H9 (cell line): ENCODE measurements at regions not wholly inside any gene's neighbourhood (a gene's known extent, or its start where the extent isn't known, plus 50 kb on each side); places are given as distances from the start of the nearest gene placed in this dataset.

Experiments
- DNase-seq: peaks from one replicate; pipeline ENCODE4 v3.0.0-alpha.2; 2017
- H2AFZ ChIP-seq: one replicate; pipeline ENCODE4 v1.6.1; 2013; ENCODE audit warnings: mild to moderate bottlenecking, low read length, control low read depth, moderate library complexity
- H2AK5ac ChIP-seq: 2 replicates; pipeline ENCODE4 v1.6.1; 2013; ENCODE audit warnings: low read length, control low read depth, mixed read lengths; ENCODE audit not compliant: insufficient read length
- H2BK120ac ChIP-seq: one replicate; pipeline ENCODE4 v1.6.1; 2013; ENCODE audit warnings: low read depth, mild to moderate bottlenecking, low read length, control low read depth, inconsistent platforms; ENCODE audit not compliant: poor library complexity, severe bottlenecking
- H2BK12ac ChIP-seq: 2 replicates; pipeline ENCODE4 v1.6.1; 2013; ENCODE audit warnings: low read length, control low read depth, mixed read lengths, low read depth; ENCODE audit not compliant: insufficient read length
- H2BK15ac ChIP-seq: 2 replicates; pipeline ENCODE4 v1.6.1; 2013; ENCODE audit warnings: low read depth, low read length, control low read depth
- H2BK20ac ChIP-seq: one replicate; pipeline ENCODE4 v1.6.1; 2013; ENCODE audit warnings: low read depth, mild to moderate bottlenecking, low read length, control low read depth, inconsistent platforms; ENCODE audit not compliant: poor library complexity, severe bottlenecking
- H2BK5ac ChIP-seq: 2 replicates; pipeline ENCODE4 v1.6.1; 2013; ENCODE audit warnings: low read length, control low read depth, mixed read lengths; ENCODE audit not compliant: insufficient read length
- H3K14ac ChIP-seq: 2 replicates; pipeline ENCODE4 v1.6.1; 2013; ENCODE audit warnings: low read length, control low read depth; ENCODE audit not compliant: insufficient read depth
- H3K18ac ChIP-seq: 2 replicates; pipeline ENCODE4 v1.6.1; 2013; ENCODE audit warnings: low read depth, mild to moderate bottlenecking, mixed read lengths, low read length, control low read depth; ENCODE audit not compliant: insufficient read length
- H3K23ac ChIP-seq: 2 replicates; pipeline ENCODE4 v1.6.1; 2013; ENCODE audit warnings: low read length, control low read depth, mixed read lengths, low read depth; ENCODE audit not compliant: insufficient read length
- H3K23me2 ChIP-seq: 2 replicates; pipeline ENCODE4 v1.6.1; 2013; ENCODE audit warnings: low read depth, mild to moderate bottlenecking, mixed read lengths, low read length, control low read depth; ENCODE audit not compliant: insufficient read length, poor library complexity, severe bottlenecking
- H3K27ac ChIP-seq: 2 replicates; pipeline ENCODE4 v1.5.1; 2013; ENCODE audit warnings: low read length, control low read depth, mixed read lengths, low read depth; ENCODE audit not compliant: insufficient read length
- H3K27me3 ChIP-seq: 2 replicates; pipeline ENCODE4 v1.6.1; 2013; ENCODE audit warnings: low read length, control low read depth, inconsistent platforms; ENCODE audit not compliant: insufficient read depth
- H3K4ac ChIP-seq: 2 replicates; pipeline ENCODE4 v1.6.1; 2013; ENCODE audit warnings: low read depth, mild to moderate bottlenecking, control low read depth, inconsistent platforms, low read length, moderate library complexity
- H3K4me1 ChIP-seq: 2 replicates; pipeline ENCODE4 v1.6.1; 2013; ENCODE audit warnings: low read length, control low read depth, inconsistent platforms; ENCODE audit not compliant: insufficient read depth
- H3K4me2 ChIP-seq: 2 replicates; pipeline ENCODE4 v1.6.1; 2013; ENCODE audit warnings: low read length, control low read depth, mixed read lengths; ENCODE audit not compliant: insufficient read length, insufficient read depth
- H3K56ac ChIP-seq: 2 replicates; pipeline ENCODE4 v1.6.1; 2013; ENCODE audit warnings: low read depth, mild to moderate bottlenecking, mixed read lengths, low read length, control low read depth; ENCODE audit not compliant: insufficient read length
- H3K79me1 ChIP-seq: 2 replicates; pipeline ENCODE4 v1.6.1; 2013; ENCODE audit warnings: low read depth, mild to moderate bottlenecking, moderate library complexity, low read length, control low read depth, inconsistent platforms; ENCODE audit not compliant: insufficient read depth, poor library complexity, severe bottlenecking
- H3K79me2 ChIP-seq: 2 replicates; pipeline ENCODE4 v1.6.1; 2013; ENCODE audit warnings: low read length, control low read depth, inconsistent platforms; ENCODE audit not compliant: insufficient read depth
- H3K9ac ChIP-seq: 2 replicates; pipeline ENCODE4 v1.6.1; 2013; ENCODE audit warnings: low read length, control low read depth, mixed read lengths; ENCODE audit not compliant: insufficient read length; ENCODE audit errors: extremely low read depth
- H3K9me3 ChIP-seq: one replicate; pipeline ENCODE4 v1.6.1; 2013; ENCODE audit warnings: low read depth, low read length, inconsistent platforms; ENCODE audit not compliant: control insufficient read depth
- H3T11ph ChIP-seq: one replicate; pipeline ENCODE4 v1.6.1; 2013; ENCODE audit warnings: mild to moderate bottlenecking, low read length, control low read depth, inconsistent platforms
- H4K20me1 ChIP-seq: one replicate; pipeline ENCODE4 v1.6.1; 2013; ENCODE audit not compliant: control insufficient read depth, insufficient read length, insufficient read depth
- H4K5ac ChIP-seq: 2 replicates; pipeline ENCODE4 v1.6.1; 2013; ENCODE audit warnings: low read depth, mild to moderate bottlenecking, mixed read lengths, low read length, control low read depth; ENCODE audit not compliant: insufficient read length
- H4K8ac ChIP-seq: replicated peaks from 2 replicates; pipeline ENCODE4 v1.6.1; 2013; ENCODE audit warnings: low read length, control low read depth, mixed read lengths, low read depth; ENCODE audit not compliant: insufficient read length
- H4K91ac ChIP-seq: 2 replicates; pipeline ENCODE4 v1.6.1; 2013; ENCODE audit warnings: low read depth, mild to moderate bottlenecking, moderate library complexity, mixed read lengths, low read length, control low read depth; ENCODE audit not compliant: insufficient read length
- H3K27ac Mint-ChIP-seq, 3 experiments: 2 replicates in 2 of 3; 3 replicates in 1 of 3; pipeline ENCODE4 v1.8.0; 2020 to 2021; ENCODE audit warnings: mixed read lengths in 3 of 3, mild to moderate bottlenecking in 1 of 3, moderate library complexity in 1 of 3
- H3K27me3 Mint-ChIP-seq: 2 replicates; pipeline ENCODE4 v1.8.0; 2021; ENCODE audit warnings: low read depth, mild to moderate bottlenecking, moderate library complexity, mixed read lengths
- H3K36me3 Mint-ChIP-seq, 3 experiments: 2 replicates in 2 of 3; 3 replicates in 1 of 3; pipeline ENCODE4 v1.8.0; 2020 to 2021; ENCODE audit warnings: low read depth in 3 of 3, mixed read lengths in 3 of 3; ENCODE audit not compliant: insufficient read depth in 1 of 3
- H3K4me1 Mint-ChIP-seq, 2 experiments: 2 replicates each; pipeline ENCODE4 v1.8.0; 2020; ENCODE audit warnings: mixed read lengths in 2 of 2
- H3K4me3 Mint-ChIP-seq, 2 experiments: 2 replicates in 1 of 2; 3 replicates in 1 of 2; pipeline ENCODE4 v1.8.0; 2020 to 2021; ENCODE audit warnings: mild to moderate bottlenecking in 2 of 2, mixed read lengths in 2 of 2, moderate library complexity in 1 of 2
- H3K9me3 Mint-ChIP-seq, 2 experiments: 2 replicates in 1 of 2; 3 replicates in 1 of 2; pipeline ENCODE4 v1.8.0; 2020; ENCODE audit warnings: mild to moderate bottlenecking in 2 of 2, mixed read lengths in 2 of 2, moderate library complexity in 1 of 2
- CTCF ChIP-seq: fragments of 200-600 bp; sonication (generic); conservative IDR thresholded peaks from 3 replicates; pipeline ENCODE4 v1.8.0; 2021; ENCODE audit warnings: antibody characterized with exemption, mild to moderate bottlenecking
- WGBS: extraction: QIAGEN DNeasy Blood & Tissue Kit; methylation state at CpG from one replicate; pipeline ENCODE4 v1.1.7; 2013; ENCODE audit warnings: missing lambda C conversion rate, low lambda C conversion rate, mixed read lengths; ENCODE audit not compliant: insufficient read length; ENCODE audit errors: extremely low coverage; 5-methylcytosine and 5-hydroxymethylcytosine counted together

- Histone ChIP-seq H3K27ac (no peak overlapping the region), H3K9ac (no peak overlapping the region), H3K79me2 (no peaks in the 10 kb centered on the region; the same call in 1 of the 2 replicates), H3K79me1 (no peaks in the 10 kb centered on the region), H4K91ac (no peak overlapping the region), H3K4ac (no peak overlapping the region), H2BK12ac (no peak overlapping the region), H2AK5ac (no peak overlapping the region), H3K14ac (no peak overlapping the region; the same call in 1 of the 2 replicates), H3K18ac (no peak overlapping the region), H4K5ac (no peak overlapping the region), H3T11ph (no peak overlapping the region), H3K27me3 (no peaks in the 10 kb centered on the region), H4K20me1 (no peaks in the 10 kb centered on the region), H2BK15ac (no peak overlapping the region), H4K8ac (no peak overlapping the region), H2BK120ac (no peak overlapping the region), H3K4me2 (no peak overlapping the region), H2BK5ac (no peak overlapping the region), H3K23ac (no peak overlapping the region), H3K4me1 (no peaks in the 10 kb centered on the region; the same call in 1 of the 2 replicates), H3K23me2 (no peaks in the 10 kb centered on the region), H2AFZ (no peak overlapping the region), H3K56ac (no peak overlapping the region), H2BK20ac (no peak overlapping the region), H3K9me3 (peaks cover 2% of the 10 kb centered on the region)
- Mint-ChIP-seq H3K27ac (peak overlapping the region in 1 of 3 experiments; percentile 39; a peak in 1 of 7 replicates), H3K36me3 (no peaks in the 10 kb centered on the region), H3K27me3 (peaks cover 13% of the 10 kb centered on the region), H3K9me3 (peaks cover 0 to 2% of the 10 kb centered on the region in 2 experiments; a peak in 3 of 5 replicates), H3K4me1 (peaks cover 3 to 10% of the 10 kb centered on the region in 2 experiments), H3K4me3 (no peak overlapping the region)
- TF ChIP-seq CTCF, result no peak
- WGBS, result no CpG with 5 or more reads among the region's 6 CpGs
- no peak for DNase-seq
Observed at GRCh38 chr6:40714143-40714542, 127.0 kb upstream of the LRFN2 start.
